HG03060 (cell line): ENCODE measurements at regions not wholly inside any gene's neighbourhood (a gene's known extent, or its start where the extent isn't known, plus 50 kb on each side); places are given as distances from the start of the nearest gene placed in this dataset.

Experiments
- ATAC-seq: cut with Tn5 transposase; IDR thresholded peaks from one replicate; pipeline ENCODE4 v1.9.1; 2021; ENCODE audit warnings: low read depth, moderate number of reproducible peaks; ENCODE audit not compliant: unreplicated experiment

DNA sequence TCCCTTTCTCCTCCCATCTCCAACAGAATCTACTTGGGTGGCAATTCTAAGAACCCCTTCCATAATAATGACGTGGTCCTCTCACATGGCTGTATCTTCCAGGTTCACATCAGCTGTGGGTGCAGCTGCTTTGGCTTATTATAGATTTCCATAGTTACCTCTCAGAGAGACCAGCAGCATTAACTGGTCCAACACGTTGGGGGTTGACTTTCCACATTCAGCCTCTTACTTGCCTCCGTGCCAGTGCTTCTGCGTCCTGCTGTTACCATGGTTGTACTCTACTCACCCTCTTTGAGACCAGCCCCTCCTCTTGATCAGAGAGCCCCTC is 570.7 kb downstream of the PLCL1 start:
- ATAC-seq, result no peak

DNA sequence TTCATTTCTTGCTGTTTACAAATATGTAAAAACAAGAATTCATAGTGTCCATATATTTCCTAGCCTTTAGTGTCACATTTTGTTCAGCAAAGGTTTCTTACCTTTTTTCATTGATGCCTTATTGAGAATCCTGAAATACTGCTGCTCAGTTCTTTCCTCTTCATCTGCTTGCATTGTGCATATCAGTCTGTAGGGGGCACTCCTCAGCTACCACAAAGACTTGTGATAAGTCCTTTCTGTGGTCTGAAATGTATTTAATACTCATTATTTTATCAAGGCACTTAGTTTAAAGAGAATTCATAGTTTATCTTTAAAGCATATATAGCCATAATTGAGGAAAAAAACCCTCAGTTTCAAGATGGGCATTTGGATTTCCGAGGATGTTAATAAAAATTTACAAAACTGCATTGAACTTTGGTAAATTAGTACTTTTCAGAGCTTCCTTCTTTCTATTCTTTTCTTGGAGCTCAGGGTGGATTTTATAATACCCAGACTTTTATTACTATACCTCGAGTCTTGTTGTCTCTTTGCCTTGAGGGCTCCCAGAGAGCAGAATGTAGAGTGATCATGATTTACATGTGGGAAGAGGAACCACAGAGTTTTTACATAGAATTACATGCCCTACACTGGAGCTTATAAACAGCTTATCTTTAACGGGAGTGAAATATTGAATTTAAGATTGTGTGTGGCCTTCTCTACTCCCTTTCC is 570.1 kb downstream of the PLCL1 start:
- ATAC-seq, result no peak

DNA sequence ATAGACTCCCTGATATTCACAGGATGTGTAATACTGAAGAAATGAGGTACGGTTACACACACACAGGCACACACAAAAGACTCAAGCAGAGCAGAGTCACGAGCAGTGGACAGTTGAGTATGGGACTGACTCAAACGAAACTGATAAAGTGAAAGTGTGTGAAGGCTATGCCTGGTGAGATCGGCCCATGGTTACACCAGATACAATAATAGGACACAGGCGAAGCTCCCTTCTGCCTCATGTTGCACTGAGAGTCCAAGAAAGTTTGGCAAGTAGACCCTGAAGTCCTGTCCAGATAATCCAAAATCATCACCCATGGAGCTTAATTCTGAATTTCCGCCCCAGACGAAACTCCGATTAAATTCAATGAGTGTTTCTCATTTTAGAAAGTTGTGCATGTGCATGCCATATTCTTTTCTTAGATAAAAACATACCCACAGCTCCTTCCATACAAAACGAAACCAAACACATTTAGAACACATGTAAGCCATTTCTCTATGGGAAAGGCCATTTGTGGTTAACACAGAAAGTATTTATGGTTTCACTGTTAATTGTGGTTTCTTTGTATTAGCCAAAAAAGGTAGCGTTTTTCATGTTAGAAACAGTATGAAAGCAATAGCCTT is 567.6 kb downstream of the PLCL1 start:
- ATAC-seq, result peak; percentile 95

- ATAC-seq, result no peak
Observed at GRCh38 chr2:198371329-198371728, 566.9 kb downstream of the PLCL1 start.

- no peak for ATAC-seq
Observed at GRCh38 chr2:198368089-198368488, 563.7 kb downstream of the PLCL1 start.

DNA sequence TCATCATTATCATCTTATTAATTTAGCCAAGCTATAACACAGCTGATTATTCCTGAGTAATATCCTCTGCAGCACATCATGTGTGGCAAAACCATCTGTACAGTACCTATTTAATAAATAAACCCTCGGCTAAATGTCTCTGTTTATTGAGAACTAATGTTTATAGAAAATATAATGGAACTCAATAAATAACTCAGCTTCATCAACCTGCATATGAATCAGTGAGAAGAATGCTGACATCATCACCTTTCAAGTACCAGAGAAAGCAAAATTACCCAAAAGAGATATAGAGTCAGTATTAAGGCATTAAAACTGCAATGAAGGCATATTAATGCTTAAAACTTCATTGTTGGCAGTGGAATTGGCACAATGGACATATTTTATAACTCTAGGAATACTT is 558.3 kb downstream of the PLCL1 start:
- ATAC-seq, result no peak

DNA sequence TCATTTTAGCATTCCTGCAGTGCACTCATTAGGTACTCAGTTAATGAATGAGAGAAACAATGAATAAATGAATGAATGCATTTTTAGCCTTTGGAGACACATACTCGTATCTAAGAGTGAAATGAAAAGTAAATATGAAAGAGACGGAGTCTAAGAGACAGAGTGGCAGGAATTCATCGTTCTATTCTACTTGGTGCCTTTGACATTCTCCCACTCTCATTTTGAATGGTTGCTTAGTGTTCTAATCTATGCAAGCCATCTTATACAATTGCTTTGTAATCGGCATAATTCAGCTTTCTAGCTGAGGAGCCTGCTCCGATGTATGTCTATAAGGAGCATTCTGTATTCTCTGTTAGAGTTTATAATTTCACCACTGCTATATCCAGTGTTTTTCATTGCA is 554.9 kb downstream of the PLCL1 start:
- ATAC-seq, result no peak

DNA sequence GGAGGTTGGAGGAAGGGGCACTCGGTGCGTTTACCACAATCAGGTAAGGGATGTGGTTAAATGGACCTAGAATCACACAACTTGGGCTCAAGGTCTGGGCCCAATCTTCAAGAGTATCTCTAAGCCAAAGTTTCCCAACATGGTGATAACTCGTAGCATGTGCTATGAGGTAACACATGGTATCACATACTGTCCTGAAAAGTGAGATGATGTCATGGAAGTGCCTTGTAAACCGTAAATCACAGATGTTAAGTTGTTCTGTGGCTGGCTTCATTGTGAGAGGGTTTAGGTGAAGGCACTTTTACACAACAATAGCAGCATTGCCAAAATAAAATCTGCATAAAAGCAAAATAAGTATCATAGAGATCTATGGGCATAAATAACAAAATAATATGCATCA is 551.8 kb downstream of the PLCL1 start:
- ATAC-seq, result no peak

DNA sequence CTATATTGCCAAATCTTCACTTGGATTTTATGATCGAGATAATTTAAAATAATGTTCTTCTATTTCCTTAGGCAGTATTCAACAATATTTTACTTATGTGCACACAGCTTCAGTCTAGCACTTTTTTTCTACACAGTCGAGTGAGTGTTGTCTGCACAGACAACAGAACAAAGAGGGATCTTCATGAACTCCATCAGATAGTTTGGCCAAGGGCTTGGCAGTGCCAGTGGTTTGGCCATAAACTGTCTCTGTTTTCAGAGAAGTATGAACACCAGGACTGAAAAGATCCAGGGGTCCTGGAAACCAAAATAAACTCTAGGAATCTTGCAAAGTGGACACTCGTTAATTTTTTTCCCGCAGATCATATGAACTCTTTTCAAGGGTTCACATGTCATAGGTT is 547.3 kb downstream of the PLCL1 start:
- ATAC-seq, result no peak

- no peak for ATAC-seq
Observed at GRCh38 chr2:198347946-198348345, 543.6 kb downstream of the PLCL1 start.

- ATAC-seq, result no peak
Observed at GRCh38 chr2:198347349-198347748, 543.0 kb downstream of the PLCL1 start.

DNA sequence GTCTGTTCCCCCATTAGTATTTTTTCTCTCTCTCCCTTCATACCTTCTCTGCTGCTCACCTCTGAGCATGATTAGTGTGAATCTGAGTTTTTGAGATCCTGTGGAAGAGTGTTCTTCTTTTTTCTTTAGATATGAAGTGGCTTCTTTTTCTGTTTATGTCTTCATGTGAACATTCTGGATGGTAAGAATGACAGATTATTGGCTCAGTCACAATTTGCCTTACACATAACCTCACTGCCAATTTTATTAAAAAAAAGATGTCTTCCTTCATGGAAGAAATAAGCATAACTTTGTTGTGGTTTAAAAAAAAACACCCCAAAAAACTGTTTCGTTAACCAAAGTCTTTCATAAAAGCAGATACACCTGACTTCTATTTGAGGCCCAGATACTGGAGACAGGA is 539.1 kb downstream of the PLCL1 start:
- ATAC-seq, result no peak

GRCh38 chr2:198340846-198341245 is 536.5 kb downstream of the PLCL1 start:
- ATAC-seq, result no peak

GRCh38 chr2:198339116-198339515 is 534.7 kb downstream of the PLCL1 start:
- no peak for ATAC-seq

DNA sequence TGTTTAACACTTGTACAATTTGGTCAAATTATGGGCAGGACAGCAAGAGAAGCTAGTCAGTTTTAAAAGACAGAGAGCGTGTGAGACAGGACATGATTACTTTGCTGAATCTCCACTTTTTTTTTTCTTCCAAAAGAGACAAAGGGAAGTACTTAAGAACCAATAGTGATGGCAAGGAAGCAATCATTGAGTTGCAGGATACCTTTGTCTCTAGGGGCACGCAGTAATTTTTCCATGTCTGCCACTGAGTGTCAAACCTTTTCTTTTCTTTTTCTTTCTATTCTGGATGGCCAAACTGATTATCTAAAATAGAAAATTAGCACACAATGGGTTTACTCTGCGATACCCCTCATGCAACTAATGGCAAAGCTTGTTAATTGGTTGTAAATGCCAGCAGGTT is 533.0 kb downstream of the PLCL1 start:
- no peak for ATAC-seq

- no peak for ATAC-seq
Observed at GRCh38 chr2:198328454-198328853, 524.1 kb downstream of the PLCL1 start.

DNA sequence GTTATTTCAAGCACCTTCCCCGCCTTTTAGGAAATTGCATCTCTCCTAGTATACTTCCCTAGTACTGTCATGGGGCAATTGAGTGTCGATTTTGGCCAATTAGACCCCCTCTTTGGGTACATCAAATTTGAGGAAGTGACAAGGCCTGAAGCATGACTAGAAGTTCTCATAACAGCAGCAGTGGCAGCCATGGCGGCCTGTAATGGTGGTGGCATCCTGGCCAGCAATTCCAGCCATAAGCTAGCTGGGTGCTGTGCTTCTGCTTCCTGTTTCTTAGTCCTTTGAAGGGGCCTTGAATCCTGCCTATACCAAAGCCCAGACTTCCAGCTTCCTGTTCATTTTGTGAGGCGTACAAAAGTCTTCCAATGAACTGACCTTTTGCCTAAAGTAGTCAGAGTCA is 523.1 kb downstream of the PLCL1 start:
- no peak for ATAC-seq

- ATAC-seq, result no peak
Observed at GRCh38 chr2:198326431-198326830, 522.0 kb downstream of the PLCL1 start.

DNA sequence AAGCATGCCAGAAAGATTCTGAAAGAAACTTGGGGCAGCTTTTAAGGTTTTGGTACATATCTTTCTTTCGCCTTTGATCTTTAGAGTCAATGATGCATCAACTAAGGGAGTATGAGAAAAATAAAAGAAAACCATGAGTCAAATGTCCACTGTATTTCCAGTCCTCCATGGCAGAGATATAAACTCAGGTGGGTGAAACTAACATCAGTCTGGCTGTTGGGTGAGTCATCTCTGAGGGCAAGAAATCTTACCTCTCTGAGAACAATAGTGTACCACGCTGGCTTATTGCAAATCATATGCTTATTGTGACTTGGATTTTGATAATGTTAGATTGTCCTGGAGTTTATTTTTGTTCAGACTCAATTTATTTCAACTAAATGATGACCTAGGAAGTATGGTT is 521.0 kb downstream of the PLCL1 start:
- ATAC-seq, result no peak

DNA sequence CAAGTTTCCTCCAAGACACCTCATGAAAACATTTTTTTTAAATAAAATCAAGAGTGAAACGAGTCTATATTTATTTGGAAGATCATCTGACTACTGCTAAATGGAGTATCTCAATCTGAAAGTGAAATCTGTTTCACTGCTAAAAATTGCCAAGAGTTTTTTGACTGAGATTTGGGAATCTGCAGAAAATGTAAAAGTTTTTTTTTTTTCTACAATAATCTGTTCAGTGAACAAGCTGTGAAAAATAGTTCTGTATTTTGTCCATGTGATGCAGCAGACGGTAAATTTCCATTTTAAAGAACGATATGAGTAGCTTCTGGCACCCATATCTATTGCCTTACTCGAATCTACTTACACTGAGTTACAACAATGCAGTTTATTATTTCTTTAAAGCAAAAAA is 519.7 kb downstream of the PLCL1 start:
- no peak for ATAC-seq

DNA sequence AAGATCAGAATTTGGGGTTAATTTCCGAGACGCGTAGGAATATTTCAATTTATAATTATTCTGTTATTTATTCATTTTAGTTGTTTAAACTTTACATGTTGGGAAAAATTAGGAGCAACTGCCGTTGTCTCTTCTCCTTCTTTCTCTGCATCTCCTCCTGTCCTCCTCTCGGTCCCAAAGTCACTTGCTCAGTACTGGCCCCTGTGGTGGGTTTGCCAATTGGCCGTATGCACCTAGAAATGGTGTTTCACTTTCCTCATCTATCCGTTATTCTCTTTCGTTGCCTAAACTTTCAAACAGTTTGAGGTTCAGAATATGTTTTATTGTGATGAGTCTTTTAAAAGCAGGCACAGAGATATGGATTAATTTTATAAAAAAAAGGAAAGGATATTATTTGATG is 517.9 kb downstream of the PLCL1 start:
- no peak for ATAC-seq

DNA sequence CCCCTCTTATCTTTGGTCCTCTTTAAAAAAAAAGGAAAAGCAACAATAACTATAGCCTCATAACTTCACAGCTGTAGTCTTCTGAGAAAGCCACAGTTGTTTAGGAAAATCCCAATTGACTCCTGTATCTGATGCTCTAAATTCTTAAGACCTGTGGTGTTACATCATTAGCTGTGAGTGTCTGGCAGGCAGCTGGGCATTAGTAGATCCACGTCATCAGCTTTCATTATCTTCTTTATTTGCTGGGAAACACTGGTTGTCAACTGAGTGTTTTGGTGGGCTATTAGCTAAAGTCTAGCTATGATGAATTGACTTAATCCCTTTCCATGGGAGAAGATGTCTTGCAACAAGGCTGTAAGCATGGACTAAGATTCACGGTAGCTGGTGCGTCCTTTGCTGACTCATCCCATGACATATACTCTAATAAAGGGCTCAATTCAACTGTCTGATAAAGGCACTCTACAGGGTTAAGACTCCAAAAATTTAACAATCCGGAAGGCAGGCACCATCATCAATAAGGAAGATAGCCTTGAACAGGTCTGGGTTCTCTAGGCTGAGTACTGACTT is 517.2 kb downstream of the PLCL1 start:
- ATAC-seq, result no peak
